Pulmonary artery endothelial cell (primary cell): ENCODE measurements at regions not wholly inside any gene's neighbourhood (a gene's known extent, or its start where the extent isn't known, plus 50 kb on each side); places are given as distances from the start of the nearest gene placed in this dataset.
"Not testable (repeated sequence)": the region's sequence is repeated elsewhere in the genome, so short reads cannot be mapped to it uniquely, and the experiment has no call there.

ENCODE experiments used
- DNase-seq: peaks from one replicate; pipeline ENCODE4 v3.0.0-alpha.2; 2011; ENCODE audit warnings: low read depth, low spot score

DNA sequence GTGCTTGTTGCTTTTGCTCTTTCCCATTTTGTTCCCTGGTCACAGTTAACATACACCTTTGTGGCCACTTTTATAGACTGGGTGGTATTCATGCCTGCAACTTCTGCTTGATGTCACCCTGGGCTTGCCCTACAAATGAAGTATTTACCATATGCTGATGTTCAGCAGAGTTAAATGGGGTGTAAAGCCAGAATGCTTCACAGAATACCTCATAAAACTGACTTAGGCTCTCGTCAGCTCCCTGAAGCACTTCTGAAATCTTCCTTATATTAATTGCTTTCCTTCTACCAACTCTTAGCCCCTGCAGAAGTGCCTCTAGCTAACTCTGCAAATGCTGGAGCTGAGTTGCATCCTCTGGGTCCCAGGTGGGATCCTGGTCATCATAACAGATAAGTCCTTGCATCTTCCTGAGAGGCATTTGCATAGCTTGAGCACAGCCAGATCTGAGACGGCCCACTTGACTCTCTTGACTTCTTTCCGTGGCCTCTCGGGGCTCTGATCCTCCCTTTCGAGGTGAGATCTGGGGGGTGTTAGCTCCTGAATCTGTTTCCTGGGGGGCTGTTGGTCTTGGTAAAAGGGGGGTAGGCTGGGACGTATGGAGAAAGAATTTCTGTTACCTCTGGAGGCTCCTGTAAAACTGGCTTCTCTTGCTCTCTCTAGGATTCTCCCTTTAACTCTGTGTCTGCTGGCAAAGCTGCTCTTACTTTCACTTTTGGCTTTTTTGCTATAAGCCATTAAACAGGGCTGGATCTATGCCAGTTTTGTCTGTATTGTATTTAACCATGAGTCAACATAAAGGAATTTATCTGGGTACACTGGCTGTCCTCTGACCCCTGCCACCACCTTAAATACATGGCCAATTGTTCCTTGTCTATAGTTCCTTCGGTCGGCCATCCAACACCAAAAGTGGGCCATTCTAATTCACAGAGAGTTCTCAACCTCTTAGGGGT, 223.0 kb upstream of the SYNCRIP start:
- peak; percentile 74 for DNase-seq

DNA sequence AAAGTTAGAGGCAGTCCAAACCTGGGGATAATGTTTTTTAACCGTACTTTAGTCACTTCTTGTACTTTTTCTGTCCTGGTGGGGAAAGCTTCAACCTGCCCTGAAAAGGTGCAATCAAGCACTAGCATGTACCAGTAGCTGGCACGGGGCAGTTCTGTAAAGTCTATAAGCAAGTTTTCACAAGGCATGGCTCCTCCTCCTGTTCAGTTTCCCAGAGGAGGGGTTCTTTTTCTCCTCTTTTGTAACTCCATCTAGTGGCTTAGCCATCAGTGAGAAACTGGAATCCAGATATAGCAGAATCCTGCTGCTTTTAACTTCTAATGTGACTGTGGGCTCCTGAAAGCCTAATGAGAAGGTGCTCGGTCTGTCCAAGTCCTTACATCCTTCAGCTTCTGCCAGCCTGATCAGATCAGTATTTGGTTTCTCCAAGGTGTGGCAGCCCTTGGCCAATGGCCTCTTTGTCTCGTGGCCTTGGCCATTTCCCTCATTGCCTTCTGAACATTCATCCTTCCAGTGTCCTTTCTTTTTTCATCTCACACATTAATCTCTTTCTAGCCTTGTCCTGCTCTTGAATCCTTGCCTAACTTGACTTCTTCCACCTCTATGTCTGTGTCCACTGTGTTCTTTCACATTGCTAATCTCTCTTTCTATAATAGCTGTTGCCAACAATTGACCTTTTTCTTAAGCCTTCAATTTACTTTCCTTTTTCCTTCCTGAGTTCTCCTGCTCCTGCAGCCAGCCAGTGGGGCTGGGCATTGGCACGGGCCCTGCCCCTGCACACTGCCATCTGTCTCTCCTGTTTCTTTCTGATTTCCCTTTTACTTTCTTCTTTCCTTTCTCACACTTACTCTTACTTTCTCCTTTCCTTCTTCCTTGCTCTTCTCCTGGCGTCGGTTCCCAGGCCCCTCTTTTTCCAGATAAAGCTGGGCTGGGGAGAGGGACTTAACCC, 222.0 kb upstream of the SYNCRIP start:
- DNase-seq, result no peak

DNA sequence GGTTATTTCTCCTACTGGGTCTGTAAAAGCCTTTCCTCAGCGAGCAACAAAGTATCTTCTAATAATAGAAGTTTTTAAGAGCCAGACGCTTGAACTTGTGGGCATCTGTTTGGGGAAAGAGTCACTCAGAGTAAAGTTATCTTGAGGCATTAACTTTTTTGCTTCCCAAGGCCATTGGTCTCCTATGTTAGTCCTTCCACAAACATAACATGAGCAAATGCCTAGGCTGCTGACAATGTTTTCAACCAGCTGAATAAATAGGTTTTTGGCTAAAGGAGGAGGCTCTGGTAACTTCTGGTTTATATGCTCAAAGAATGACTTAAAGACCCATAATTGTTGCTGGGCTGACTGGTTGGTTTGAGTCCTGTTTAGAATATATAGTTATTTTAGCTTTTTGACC, 213.5 kb upstream of the SYNCRIP start:
- DNase-seq, result no peak

DNA sequence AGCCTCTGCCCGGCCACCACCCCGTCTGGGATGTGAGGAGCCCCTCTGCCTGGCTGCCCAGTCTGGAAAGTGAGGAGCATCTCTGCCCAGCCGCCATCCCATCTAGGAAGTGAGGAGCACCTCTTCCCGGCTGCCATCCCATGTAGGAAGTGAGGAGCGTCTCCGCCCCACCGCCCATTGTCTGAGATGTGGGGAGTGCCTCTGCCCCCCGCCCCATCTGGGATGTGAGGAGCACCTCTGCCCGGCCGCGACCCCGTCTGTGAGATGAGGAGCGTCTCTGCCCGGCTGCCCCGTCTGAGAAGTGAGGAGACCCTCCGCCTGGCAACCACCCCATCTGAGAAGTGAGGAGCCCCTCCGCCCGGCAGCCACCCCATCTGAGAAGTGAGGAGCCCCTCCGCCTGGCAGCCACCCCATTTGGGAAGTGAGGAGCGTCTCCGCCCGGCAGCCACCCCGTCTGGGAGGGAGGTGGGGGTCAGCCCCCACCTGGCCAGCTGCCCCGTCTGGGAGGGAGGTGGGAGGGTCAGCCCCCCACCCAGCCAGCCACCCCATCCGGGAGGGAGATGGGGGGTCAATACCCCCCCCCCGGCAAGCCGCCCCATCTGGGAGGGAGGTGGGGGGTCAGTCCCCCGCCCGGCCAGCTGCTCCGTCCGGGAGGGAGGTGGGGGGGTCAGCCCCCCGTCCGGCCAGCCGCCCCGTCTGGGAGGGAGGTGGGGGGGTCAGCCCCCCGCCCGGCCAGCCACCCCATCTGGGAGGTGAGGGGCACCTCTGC, 195.8 kb upstream of the SYNCRIP start:
- not testable (repeated sequence) for DNase-seq

DNA sequence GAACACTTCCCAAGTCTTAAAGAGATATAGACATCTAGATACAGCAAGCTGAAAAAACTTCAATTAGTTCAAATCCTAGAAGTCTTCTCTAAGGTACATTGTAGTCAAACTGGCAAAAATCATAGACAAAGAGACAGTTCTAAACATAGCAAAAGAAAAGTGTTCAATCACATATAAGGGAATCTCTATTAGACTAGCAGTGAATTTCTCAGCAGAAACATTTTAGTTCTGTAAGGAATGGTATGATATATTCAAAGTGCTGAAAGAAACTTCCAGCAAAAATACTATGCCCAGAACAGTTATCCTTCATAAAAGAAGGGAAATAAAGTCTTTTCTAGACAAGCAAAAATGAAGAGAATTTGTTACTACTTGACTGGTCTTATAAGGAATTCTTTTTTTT, 186.3 kb upstream of the SYNCRIP start:
- no peak for DNase-seq

DNA sequence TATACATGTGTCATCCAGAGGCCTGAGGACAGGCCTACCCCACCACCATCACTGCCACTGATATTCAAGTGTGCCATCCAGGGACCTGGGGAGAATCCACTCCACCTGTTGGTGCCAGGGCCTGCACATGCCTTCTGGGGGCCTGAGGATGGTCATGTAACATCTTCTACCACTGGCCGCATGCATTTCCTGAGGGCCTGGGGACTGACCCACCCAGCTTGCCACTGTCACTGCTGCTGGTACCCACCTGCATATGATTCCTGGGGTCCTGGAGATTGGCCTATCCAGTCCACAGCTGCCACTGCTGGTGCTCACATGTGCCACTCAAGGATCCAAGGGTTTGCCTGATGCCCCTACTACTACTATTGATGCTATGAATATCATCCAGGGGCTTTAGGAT, 184.3 kb upstream of the SYNCRIP start:
- no peak for DNase-seq

DNA sequence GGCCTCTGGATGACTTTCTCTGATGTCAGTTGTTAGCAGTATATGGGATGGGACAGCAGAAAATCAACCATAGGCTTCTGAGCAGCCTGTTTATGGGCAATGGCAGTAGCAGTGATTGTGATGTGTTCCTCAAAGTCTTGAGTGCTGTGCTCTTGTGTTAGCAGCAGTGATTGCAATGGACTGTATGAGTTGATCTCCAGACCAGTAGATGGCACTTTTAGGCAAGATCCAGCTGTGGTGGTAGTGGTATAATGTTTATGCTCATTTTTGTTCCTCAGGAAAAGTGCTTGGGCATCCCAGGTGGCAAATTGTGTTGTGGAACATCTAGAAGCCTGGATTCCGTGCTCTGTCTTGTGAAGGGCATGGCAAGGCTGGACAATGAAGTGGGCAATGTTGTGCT, 181.6 kb upstream of the SYNCRIP start:
- no peak for DNase-seq

DNA sequence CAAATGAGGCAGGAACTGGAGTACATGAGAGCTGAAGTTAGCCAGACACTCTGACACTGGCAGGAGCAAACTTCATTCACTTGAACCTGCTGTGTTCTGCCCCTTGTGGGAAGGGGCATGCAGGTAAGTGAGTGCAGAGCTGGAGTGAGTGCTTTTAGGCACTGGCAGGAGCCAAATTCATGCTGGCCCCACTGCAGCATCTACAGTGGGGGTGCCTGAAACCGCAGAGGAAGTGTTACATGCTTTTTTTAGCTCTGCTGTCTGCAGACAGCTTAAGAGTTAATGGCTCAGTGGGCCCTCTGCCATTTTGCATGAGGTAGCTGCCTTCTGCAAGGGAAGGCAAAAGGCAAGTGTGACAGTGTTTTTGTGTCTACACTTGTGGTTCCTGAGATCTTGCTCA, 167.9 kb upstream of the SYNCRIP start:
- no peak for DNase-seq

DNA sequence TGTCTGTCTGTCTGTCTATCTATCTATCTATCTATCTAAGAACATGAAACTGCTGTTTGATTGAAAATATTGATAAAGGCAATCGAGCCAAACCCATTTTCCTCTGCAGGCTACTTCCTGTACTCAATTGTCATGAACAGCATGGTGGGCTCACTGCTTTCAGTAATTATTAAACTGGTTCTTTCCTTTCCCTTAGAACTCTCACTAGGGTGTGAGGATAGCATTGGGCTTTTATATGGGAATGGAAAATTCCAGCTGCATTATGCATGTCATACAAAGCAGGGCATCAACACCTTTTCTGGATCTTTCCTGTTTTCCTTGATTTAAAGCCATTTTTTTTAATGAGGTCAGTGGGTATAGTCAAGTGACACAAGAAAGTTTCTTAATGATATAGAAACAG, 161.0 kb upstream of the SYNCRIP start:
- no peak for DNase-seq

DNA sequence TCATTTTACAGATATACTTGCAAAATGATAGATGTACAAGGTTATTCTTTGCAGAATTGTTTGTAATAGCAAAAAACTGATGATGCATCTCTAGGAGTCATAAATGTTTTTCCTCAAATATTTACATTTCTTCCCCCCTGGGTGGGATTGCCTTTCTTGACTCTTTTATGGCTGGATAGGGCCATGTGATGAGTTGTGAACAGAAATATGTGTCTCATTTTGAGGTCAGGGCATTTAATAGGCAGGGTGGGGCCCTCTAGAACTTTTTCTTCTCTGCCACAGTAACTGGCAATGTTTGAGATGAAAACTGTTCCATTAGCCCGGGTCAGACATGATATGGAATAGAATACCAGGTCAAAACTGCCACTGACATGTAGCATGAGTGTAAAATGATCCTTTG, 159.5 kb upstream of the SYNCRIP start:
- DNase-seq, result no peak

DNA sequence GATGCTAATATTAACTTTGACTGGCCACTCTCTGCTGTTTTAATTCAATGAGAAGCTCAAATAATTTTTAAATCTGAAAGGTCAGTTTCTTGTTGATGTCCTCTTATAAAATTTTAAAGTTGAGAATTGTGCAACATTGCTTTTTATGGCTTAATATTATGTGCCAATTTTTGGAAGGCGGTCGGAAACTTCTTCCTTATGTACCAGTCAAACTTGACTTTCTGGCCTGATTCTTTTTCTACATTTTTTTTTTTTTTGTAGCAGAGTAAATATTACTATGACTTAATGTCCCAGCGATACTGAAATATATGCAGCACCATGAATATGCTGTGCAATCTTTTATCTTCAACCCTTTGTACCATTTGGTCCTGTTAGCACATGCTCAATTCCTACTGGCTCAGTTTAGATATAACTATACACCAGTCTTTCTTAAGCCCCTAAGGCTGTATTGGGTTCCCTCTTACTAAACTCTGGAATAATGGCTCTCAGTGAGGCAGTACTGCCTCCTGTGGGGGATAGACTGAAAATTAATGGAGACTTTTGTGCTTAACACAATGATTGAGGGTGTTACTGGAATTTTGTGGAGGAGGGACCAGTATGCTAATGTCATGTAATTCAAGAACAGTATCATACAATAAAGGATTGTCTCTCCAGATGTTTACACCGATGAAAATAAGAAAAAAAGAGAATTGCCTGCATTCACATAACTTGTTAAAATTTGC, 156.4 kb upstream of the SYNCRIP start:
- DNase-seq, result no peak

DNA sequence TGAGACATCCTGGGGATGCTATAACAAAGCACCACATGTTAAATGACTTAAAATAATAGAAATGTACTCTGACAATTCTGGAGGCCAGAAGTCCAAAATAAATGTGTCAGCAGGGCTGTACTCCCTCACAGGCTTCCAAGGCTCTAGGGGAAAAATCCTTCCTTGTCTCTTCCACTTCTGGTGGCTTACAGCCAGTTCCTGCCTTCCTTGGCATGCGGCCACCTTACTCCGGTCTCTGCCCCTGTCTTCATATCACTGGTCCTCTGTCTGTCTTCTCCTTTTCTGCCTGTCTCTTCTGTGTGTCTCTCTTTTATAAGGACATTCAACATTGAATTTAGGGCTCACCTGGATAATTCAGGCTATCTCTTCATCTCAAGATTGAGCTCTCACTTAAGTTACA, 155.3 kb upstream of the SYNCRIP start:
- DNase-seq, result no peak

DNA sequence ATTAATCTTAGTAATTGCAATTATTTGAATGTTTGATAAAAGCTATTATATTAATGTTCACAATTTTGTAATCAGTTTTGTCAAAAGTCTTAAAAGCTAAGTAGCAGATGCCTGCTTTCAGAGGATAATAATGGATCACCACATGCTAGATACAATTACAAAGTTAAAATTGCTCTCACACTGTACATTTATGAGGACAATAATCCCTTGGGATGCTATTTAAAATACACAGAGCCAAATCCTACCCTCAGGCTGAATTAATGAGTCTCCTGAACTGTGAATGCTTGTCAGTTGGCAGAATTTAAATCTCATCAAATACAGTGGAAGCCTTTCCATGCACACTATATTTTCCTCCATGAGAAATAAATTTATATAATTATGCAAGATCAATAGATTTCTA, 153.3 kb upstream of the SYNCRIP start:
- DNase-seq, result no peak

DNA sequence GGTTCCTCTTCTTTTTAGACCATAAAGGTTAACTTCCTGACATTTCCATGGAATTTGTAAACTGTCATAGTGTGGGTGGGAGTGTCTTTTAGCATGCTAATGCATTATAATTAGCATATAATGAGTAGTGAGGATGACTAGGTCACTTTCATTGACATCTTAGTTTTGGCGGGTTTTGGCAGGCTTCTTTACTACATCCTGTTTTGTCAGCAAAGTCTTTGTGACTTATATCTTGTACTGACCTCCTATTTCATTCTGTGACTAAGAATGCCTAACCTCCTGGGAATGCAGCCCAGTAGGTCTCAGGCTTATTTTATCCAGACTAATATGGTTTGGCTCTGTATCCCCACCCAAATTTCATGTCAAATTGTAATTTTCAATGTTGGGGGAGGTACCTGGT, 149.6 kb upstream of the SYNCRIP start:
- no peak for DNase-seq

DNA sequence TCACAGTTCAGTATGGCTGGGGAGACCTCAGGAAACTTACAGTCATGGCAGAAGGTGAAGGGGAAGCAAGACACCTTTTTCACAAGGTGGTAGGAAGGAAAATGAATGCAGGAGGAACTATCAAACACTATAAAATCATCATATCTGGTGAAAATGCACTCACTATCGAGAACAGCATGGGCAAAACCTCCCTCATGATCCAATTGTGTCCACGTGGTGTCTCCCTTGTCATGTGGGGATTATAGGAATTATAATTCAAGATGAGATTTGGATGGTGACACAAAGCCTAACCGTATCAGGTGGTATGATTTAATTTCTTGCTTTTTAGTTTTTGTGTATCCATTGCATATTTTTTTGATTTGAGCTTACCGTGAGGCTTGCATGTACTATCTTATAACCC, 133.2 kb upstream of the SYNCRIP start:
- no peak for DNase-seq

DNA sequence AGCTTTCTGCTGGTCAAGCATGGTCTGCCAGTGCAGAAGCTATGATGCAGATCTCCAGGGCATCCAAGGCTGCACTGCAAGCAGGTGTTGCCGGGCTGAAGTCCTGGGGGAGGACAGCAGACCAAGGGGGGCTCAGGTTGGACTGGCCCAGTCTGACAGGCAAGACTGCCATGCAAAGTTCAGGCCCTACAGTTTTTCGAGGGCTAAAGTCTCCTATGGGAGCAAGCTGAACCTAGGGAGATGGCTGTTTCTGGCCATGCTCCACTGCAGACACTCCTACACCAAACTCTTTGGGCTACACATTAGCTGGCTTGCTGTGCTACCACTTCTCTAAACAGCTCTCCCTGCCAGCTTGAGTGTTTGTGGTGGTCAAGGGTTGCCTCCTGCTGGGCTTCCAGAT, 130.0 kb upstream of the SYNCRIP start:
- DNase-seq, result no peak

DNA sequence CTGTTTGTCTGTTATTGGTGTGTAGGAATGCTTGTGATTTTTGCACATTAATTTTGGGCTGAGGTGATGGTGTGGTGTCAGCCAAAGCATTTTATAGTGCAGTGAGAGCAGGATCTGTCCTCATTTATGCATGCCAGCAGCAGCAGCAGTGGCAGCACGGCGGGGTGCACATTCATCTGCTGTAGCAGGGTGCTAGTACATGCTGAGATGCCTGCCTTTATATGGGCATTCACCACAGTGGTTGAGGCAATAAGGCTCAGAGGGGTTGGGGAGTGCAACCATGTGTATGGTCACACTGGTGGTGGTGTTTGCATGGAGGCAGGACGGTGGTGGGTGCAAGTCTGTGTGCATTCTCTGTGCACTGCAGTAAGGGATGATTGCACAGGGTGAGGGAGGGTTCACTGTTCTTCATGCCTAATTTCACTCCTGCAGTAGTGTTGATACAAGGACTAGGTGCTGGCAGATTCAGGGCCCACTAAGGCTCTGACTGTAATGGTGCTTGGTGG, 129.3 kb upstream of the SYNCRIP start:
- DNase-seq, result no peak

DNA sequence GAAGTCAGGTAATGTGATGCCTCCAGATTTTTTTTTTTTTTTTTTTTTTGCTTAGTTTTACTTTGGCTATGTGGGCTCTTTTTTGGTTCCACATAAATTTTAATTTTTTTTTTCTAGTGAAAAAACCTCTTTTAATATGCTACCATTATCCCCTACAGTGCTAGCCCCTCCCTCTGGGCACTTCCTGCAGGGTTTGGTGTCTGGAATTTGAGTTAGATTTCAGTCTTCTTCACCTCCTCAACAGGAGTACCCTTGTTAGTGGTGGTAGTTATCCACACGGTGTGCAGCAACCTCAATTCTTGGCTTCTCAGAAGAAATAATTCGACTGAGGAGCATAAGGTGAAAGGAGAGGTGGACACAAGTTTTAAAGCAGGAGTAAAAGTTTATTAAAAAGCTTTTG, 128.8 kb upstream of the SYNCRIP start:
- no peak for DNase-seq

DNA sequence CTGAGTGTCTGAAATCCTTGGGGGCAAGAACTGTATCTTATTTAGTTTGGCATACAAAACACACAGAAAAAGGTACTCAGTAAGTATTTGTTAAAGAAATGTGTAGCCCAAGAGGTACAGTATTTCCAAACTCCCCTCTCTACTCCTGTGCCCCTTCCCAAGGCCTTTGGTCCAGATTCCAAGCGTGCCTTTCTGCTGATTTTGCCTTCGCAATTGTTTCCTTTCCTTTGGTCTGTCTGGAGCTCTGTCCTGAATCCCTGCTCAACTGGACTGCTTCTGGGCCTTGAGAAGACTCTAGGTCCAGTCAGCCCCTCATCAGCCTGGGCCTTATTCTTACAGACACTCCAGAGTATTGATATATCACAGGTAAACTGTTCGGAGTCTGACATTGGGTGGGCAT, 122.2 kb upstream of the SYNCRIP start:
- DNase-seq, result no peak

DNA sequence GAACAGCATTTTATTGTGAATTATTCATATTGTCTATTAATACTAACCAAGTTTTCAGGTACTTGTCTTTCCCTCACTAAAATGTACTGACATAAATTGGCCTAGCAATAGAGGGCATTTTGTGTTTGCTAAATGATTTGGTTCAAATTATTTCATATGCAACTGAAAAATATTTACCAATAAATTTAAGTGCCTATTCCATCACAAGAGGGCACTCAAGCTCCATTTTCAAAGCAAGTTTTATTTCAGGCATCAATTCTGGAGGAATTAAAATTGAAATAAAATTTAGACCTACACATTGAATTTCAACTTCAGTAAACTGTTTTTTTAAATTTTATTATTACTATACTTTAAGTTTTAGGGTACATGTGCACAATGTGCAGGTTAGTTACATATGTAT, 114.3 kb upstream of the SYNCRIP start:
- DNase-seq, result no peak

DNA sequence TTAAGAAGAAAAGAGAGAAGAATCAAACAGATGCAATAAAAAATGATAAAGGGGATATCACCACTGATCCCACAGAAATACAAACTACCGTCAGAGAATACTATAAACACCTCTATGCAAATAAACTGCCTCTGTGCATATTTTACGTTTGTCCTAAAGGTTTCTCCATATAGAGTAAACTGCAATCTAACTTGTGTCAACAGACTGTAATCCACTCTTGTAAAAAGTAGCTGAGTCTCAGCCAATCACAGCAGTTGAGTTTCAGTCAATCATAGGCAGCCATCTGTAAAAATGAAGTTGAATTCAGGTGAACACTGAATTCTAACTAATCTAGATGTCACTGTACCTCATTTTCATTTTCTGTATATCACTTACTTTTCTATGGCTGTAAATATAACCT, 112.2 kb upstream of the SYNCRIP start:
- DNase-seq, result no peak
